Ishikawa (cell line): ENCODE measurements at regions not wholly inside any gene's neighbourhood (a gene's known extent, or its start where the extent isn't known, plus 50 kb on each side); places are given as distances from the start of the nearest gene placed in this dataset.

Experiments used
- CEBPB ChIP-seq: IDR thresholded peaks from 2 replicates; pipeline ENCODE4 v1.6.1; 2012
- CREB1 ChIP-seq: IDR thresholded peaks from 2 replicates; pipeline ENCODE4 v1.6.1; 2012; ENCODE audit warnings: low read depth
- EGR1 ChIP-seq: IDR thresholded peaks from 2 replicates; pipeline ENCODE4 v1.6.1; 2012
- EP300 ChIP-seq: IDR thresholded peaks from 2 replicates; pipeline ENCODE4 v1.6.1; 2012; ENCODE audit warnings: borderline replicate concordance
- FOXM1 ChIP-seq: IDR thresholded peaks from 2 replicates; pipeline ENCODE4 v1.6.1; 2012; ENCODE audit warnings: low read depth, borderline replicate concordance
- MAX ChIP-seq: IDR thresholded peaks from 2 replicates; pipeline ENCODE4 v1.6.1; 2012
- NFIC ChIP-seq: IDR thresholded peaks from 2 replicates; pipeline ENCODE4 v1.6.1; 2012
- RAD21 ChIP-seq: IDR thresholded peaks from 2 replicates; pipeline ENCODE4 v1.6.1; 2012; ENCODE audit warnings: low read depth
- TAF1 ChIP-seq: IDR thresholded peaks from 2 replicates; pipeline ENCODE4 v1.6.1; 2012; ENCODE audit warnings: low read depth, mild to moderate bottlenecking
- TCF12 ChIP-seq: IDR thresholded peaks from 2 replicates; pipeline ENCODE4 v1.6.1; 2012; ENCODE audit warnings: low read depth
- TEAD4 ChIP-seq: IDR thresholded peaks from 2 replicates; pipeline ENCODE4 v1.6.1; 2012
- USF1 ChIP-seq: IDR thresholded peaks from 2 replicates; pipeline ENCODE4 v1.6.1; 2012
- YY1 ChIP-seq: IDR thresholded peaks from 2 replicates; pipeline ENCODE4 v1.6.1; 2012; ENCODE audit warnings: low read depth
- ZBTB7A ChIP-seq: IDR thresholded peaks from 2 replicates; pipeline ENCODE4 v1.6.1; 2012; ENCODE audit warnings: low read depth
- TF ChIP-seq, protein P1 (sequence below): IDR thresholded peaks from 2 replicates; pipeline ENCODE4 v1.6.1; 2012; ENCODE audit warnings: low read depth, mild to moderate bottlenecking

DNA sequence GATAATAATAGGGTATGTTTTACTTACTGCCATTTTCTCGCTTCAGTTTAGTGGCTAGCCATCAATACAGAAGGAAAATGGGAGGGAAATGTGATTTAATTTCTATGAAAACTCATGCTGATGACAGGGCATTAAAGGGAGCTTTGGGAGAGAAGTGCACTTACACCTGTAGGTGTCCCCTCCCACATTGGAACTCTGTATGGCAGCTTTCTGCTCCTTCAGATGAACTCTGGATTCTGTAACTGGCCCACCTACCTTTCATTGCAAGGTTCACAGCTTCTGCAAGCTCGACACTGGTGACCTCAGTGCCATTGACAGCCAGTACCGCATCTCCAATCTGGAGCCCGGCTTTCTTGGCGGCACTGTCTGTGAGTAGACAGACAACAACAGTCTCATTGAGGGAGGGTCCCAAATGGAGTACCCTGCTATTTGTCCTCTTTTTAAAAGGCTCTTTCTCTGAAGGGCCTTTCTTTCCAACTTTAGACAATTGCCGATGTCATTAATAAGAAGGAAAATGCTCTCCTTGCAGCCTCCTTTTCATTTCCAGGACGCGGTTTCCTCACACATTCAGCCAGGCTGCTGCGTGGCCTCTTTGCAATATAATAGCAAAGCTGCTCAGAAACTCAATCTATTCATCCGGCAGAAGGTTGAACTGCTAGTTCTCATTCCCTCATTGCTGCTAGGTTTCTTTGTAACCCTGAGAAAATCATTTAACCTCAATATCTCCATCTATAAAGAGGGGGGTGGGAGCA, 63.6 kb downstream of the NUDT12 start:
- TF ChIP-seq CEBPB (no peak), TEAD4 (no peak), EGR1 (no peak), RAD21 (no peak), NFIC (no peak), EP300 (no peak), MAX (no peak), USF1 (no peak), YY1 (no peak), FOXM1 (no peak), ZBTB7A (no peak), CREB1 (no peak), TCF12 (no peak), TAF1 (no peak)
- TF ChIP-seq, protein P1, sequence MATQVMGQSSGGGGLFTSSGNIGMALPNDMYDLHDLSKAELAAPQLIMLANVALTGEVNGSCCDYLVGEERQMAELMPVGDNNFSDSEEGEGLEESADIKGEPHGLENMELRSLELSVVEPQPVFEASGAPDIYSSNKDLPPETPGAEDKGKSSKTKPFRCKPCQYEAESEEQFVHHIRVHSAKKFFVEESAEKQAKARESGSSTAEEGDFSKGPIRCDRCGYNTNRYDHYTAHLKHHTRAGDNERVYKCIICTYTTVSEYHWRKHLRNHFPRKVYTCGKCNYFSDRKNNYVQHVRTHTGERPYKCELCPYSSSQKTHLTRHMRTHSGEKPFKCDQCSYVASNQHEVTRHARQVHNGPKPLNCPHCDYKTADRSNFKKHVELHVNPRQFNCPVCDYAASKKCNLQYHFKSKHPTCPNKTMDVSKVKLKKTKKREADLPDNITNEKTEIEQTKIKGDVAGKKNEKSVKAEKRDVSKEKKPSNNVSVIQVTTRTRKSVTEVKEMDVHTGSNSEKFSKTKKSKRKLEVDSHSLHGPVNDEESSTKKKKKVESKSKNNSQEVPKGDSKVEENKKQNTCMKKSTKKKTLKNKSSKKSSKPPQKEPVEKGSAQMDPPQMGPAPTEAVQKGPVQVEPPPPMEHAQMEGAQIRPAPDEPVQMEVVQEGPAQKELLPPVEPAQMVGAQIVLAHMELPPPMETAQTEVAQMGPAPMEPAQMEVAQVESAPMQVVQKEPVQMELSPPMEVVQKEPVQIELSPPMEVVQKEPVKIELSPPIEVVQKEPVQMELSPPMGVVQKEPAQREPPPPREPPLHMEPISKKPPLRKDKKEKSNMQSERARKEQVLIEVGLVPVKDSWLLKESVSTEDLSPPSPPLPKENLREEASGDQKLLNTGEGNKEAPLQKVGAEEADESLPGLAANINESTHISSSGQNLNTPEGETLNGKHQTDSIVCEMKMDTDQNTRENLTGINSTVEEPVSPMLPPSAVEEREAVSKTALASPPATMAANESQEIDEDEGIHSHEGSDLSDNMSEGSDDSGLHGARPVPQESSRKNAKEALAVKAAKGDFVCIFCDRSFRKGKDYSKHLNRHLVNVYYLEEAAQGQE = no peak

DNA sequence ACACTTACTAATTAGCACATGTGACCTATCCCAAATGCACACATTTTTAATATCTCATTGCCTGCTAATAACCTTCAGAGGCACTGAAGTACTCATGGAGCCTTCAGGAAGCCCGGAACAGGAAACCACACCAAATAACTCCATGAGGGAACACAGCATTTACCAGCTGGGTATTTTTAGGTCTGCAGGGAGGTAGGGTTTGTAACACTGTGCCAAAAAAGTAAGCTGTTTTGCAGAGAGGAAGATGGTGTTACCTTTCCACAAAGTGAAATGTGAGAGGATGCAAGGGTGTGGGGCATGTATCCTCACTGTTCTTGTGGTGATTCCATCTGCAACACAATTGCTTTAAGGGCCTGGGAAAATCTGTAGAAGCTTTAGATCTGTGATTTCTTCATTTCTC, 64.4 kb downstream of the NUDT12 start:
- TF ChIP-seq CEBPB = no peak

- TF ChIP-seq NFIC (no peak), FOXM1 (no peak), CREB1 (no peak)
These were observed 64.8 kb downstream of the NUDT12 start for GRCh38 chr5:103497781-103498180.

DNA sequence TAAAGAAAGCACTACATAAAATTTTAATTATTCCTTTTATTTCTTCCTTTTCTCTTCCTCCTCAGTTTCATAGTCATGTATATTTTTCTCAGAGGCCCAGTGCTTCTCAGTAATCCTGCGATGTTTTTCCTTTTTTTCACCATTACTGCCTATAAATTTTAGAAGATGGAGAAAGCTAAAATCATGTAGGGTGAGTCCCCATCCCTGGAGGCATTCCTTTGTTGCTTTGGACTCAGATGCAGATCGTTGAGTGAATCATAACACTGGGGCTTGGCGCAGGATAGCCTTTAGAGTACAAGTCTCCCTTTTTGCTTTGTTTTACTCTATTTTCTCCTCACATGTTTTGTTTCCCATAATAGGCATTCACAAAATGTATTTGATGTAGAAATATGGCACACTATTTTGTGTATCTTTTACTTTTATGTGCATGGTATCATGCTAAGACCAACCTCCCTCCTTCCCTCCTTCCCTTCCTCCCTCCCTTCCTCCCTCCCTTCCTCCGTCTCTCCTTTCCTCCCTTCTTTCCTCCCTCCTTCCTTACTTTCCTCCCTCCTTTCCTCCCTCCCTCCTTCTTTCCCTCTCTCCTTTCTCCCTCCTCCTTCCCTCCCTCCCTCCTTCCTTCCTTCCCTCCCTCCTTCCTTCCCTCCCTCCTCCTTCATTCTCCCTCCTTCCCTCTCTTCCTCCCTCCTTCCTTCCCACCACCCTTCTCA, 72.4 kb downstream of the NUDT12 start:
- TF ChIP-seq TCF12 = no peak
- no peak for TF ChIP-seq TAF1
- TF ChIP-seq NFIC = no peak
- TF ChIP-seq RAD21 = no peak
- no peak for TF ChIP-seq ZBTB7A
- no peak for TF ChIP-seq TEAD4
- TF ChIP-seq EGR1 = no peak
- no peak for TF ChIP-seq CEBPB
- TF ChIP-seq YY1 = no peak
- no peak for TF ChIP-seq FOXM1
- TF ChIP-seq MAX = no peak
- TF ChIP-seq, protein P1 = no peak
- TF ChIP-seq USF1 = no peak
- TF ChIP-seq CREB1 = no peak
- TF ChIP-seq EP300 = no peak

GRCh38 chr5:103489307-103489706, 73.3 kb downstream of the NUDT12 start:
- TF ChIP-seq CREB1 = no peak
- TF ChIP-seq CEBPB = no peak
- TF ChIP-seq FOXM1 = no peak
- TF ChIP-seq TCF12 = no peak
- TF ChIP-seq YY1 = no peak
- no peak for TF ChIP-seq ZBTB7A
- no peak for TF ChIP-seq NFIC
- TF ChIP-seq MAX = no peak
- no peak for TF ChIP-seq TEAD4
- TF ChIP-seq EP300 = no peak
- TF ChIP-seq EGR1 = no peak
- TF ChIP-seq USF1 = no peak
- no peak for TF ChIP-seq RAD21
- TF ChIP-seq TAF1 = no peak
- TF ChIP-seq, protein P1 = no peak
